Keratinocyte (primary cell): ENCODE measurements at regions not wholly inside any gene's neighbourhood (a gene's known extent, or its start where the extent isn't known, plus 50 kb on each side); places are given as distances from the start of the nearest gene placed in this dataset.

Source experiments
- DNase-seq: peaks from one replicate; pipeline ENCODE4 v3.0.0-alpha.2; 2011; ENCODE audit warnings: low read depth, missing footprints, low spot score
- FAIRE-seq: peaks from 2 replicates; lab custom pipeline; 2011; peaks lifted over from hg19 to GRCh38; lab: Jason Lieb, UNC
- H2AFZ ChIP-seq: 2 replicates; pipeline ENCODE4 v1.6.0; 2012; ENCODE audit warnings: low read length, control low read depth, inconsistent platforms; ENCODE audit not compliant: control insufficient read depth
- H3K27ac ChIP-seq: 2 replicates; pipeline ENCODE4 v1.5.1; 2011; ENCODE audit warnings: low read length; ENCODE audit not compliant: control insufficient read depth, insufficient read depth
- H3K27me3 ChIP-seq: 3 replicates; pipeline ENCODE4 v1.6.0; 2011; ENCODE audit warnings: low read length; ENCODE audit not compliant: control insufficient read depth, insufficient read depth; ENCODE audit errors: extremely low read depth
- H3K36me3 ChIP-seq, 2 experiments: 2 replicates in 1 of 2; 3 replicates in 1 of 2; pipeline ENCODE4 v1.5.1; 2011; ENCODE audit warnings: low read length in 2 of 2, mild to moderate bottlenecking in 1 of 2; ENCODE audit not compliant: control insufficient read depth in 2 of 2, insufficient read depth in 2 of 2; ENCODE audit errors: extremely low read depth in 1 of 2
- H3K4me1 ChIP-seq: 3 replicates; pipeline ENCODE4 v1.5.1; 2011; ENCODE audit warnings: low read length; ENCODE audit not compliant: control insufficient read depth, insufficient read depth; ENCODE audit errors: extremely low read depth
- H3K4me2 ChIP-seq: 3 replicates; pipeline ENCODE4 v1.6.0; 2011; ENCODE audit warnings: low read depth, low read length; ENCODE audit not compliant: control insufficient read depth, insufficient read depth; ENCODE audit errors: extremely low read depth
- H3K4me3 ChIP-seq, 3 experiments: fragments of 200-600 bp in 1 of 3; sonication (generic) in 1 of 3; 2 replicates in 2 of 3; 3 replicates in 1 of 3; pipeline ENCODE4 v1.5.1; 2011 to 2016; ENCODE audit warnings: low read length in 3 of 3, mild to moderate bottlenecking in 3 of 3, control low read depth in 2 of 3, inconsistent platforms in 1 of 3, low read depth in 1 of 3, mixed read lengths in 1 of 3, mixed run types in 1 of 3, moderate library complexity in 1 of 3; ENCODE audit not compliant: control insufficient read depth in 2 of 3, insufficient read depth in 2 of 3; ENCODE audit errors: extremely low read depth in 1 of 3
- H3K79me2 ChIP-seq: 2 replicates; pipeline ENCODE4 v1.6.0; 2012; ENCODE audit warnings: low read length; ENCODE audit not compliant: control insufficient read depth, insufficient read depth
- H3K9ac ChIP-seq: 3 replicates; pipeline ENCODE4 v1.6.0; 2011; ENCODE audit warnings: low read length; ENCODE audit not compliant: control insufficient read depth, insufficient read depth; ENCODE audit errors: extremely low read depth
- H3K9me1 ChIP-seq: 3 replicates; pipeline ENCODE4 v1.6.0; 2011; ENCODE audit warnings: low read length; ENCODE audit not compliant: control insufficient read depth, insufficient read depth; ENCODE audit errors: extremely low read depth
- H3K9me3 ChIP-seq: 2 replicates; pipeline ENCODE4 v1.5.1; 2012; ENCODE audit warnings: low read depth, low read length; ENCODE audit not compliant: control insufficient read depth
- H4K20me1 ChIP-seq: 3 replicates; pipeline ENCODE4 v1.6.0; 2011; ENCODE audit warnings: low read length; ENCODE audit not compliant: control insufficient read depth, insufficient read depth; ENCODE audit errors: extremely low read depth
- EZH2 ChIP-seq: IDR thresholded peaks from one replicate; pipeline ENCODE4 v1.6.1; 2012; ENCODE audit warnings: inconsistent platforms, mild to moderate bottlenecking, low read length, moderate library complexity
- dilution Hi-C: fragments of 300-500 bp; cut with MboI; formaldehyde crosslinking; loops from one replicate; pipeline ENCODE4 v1.7.0; 2020; ENCODE audit warnings: low sequenced_read_pairs; ENCODE audit not compliant: extremely low pct_ligation_motif_present
- TF ChIP-seq, protein P1 (sequence below), 3 experiments: IDR thresholded peaks in 1 of 3; conservative IDR thresholded peaks in 1 of 3; optimal IDR thresholded peaks in 1 of 3; 2 replicates in 2 of 3; 3 replicates in 1 of 3; pipeline versions ENCODE3 to v1.5.1; 2011; ENCODE audit warnings: low read length in 3 of 3, mild to moderate bottlenecking in 3 of 3, moderate library complexity in 2 of 3, control low read depth in 1 of 3, inconsistent platforms in 1 of 3; ENCODE audit not compliant: insufficient read depth in 2 of 3; ENCODE audit errors: extremely low read depth in 1 of 3

DNA sequence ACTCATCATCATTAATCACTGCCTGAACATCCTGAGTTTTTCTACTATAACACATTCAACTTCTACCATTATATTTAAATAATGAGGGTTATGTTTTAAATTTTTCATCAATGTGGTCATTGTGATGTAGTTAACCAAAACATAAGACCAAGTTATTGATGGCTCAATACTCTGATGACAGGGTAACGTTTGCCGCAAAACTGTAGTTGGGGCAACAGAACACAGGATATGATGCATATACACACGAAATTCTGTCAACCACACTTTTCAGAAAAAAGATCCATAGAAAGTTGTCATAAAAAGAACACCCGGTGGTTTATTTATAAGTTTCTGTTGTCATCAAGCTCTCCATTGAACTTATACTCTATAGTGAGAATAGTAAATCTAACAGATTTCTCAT, 121.7 kb upstream of the COL11A1 start:
- dilution Hi-C loops: no loop called here
- Histone ChIP-seq H3K27me3 (no peaks in the 10 kb centered on the region), H3K9me1 (no peaks in the 10 kb centered on the region), H3K4me3 (no peak overlapping the region), H3K79me2 (no peaks in the 10 kb centered on the region), H4K20me1 (no peaks in the 10 kb centered on the region), H2AFZ (no peak overlapping the region), H3K9me3 (no peaks in the 10 kb centered on the region), H3K36me3 (no peaks in the 10 kb centered on the region), H3K27ac (no peak overlapping the region), H3K9ac (no peak overlapping the region), H3K4me1 (no peaks in the 10 kb centered on the region), H3K4me2 (no peak overlapping the region)
- DNase-seq (no peak), FAIRE-seq (no peak)
- TF ChIP-seq, protein P1, sequence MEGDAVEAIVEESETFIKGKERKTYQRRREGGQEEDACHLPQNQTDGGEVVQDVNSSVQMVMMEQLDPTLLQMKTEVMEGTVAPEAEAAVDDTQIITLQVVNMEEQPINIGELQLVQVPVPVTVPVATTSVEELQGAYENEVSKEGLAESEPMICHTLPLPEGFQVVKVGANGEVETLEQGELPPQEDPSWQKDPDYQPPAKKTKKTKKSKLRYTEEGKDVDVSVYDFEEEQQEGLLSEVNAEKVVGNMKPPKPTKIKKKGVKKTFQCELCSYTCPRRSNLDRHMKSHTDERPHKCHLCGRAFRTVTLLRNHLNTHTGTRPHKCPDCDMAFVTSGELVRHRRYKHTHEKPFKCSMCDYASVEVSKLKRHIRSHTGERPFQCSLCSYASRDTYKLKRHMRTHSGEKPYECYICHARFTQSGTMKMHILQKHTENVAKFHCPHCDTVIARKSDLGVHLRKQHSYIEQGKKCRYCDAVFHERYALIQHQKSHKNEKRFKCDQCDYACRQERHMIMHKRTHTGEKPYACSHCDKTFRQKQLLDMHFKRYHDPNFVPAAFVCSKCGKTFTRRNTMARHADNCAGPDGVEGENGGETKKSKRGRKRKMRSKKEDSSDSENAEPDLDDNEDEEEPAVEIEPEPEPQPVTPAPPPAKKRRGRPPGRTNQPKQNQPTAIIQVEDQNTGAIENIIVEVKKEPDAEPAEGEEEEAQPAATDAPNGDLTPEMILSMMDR (optimal IDR thresholded peaks at IDR 0.05 in 1 of 3, IDR thresholded peaks at IDR 0.05 in 1 of 3, conservative IDR thresholded peaks at IDR 0.05 in 1 of 3; ENCODE audit: extremely low read depth in 1 of 3, insufficient read depth in 2 of 3, low read length in 3 of 3): no peak
- TF ChIP-seq EZH2: no peak

DNA sequence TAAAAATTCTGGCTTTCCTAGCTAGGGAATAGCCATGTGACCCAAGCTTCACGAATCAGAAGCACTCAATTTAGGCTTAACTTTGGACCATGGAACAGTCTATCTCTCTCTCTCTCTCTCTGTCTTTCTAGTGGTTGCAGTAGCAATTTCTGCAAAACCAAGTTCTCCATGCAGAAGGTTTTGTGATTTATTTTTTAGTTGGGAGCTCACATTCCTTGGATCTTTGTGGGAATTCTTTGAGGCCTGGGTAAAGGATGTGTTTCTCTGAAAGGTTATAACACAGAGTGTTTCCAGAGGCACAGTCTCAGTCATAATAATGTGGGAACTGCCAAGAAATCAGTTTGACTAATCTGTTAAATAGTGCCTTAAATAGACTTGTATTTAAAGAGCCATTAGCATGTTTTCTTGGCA, 112.3 kb upstream of the COL11A1 start:
- Histone ChIP-seq H3K36me3 (no peaks in the 10 kb centered on the region), H3K9me1 (no peaks in the 10 kb centered on the region), H3K4me2 (no peak overlapping the region), H3K9ac (no peak overlapping the region), H3K4me1 (no peaks in the 10 kb centered on the region), H3K4me3 (no peak overlapping the region), H2AFZ (no peak overlapping the region), H3K79me2 (no peaks in the 10 kb centered on the region), H3K27ac (no peak overlapping the region), H4K20me1 (no peaks in the 10 kb centered on the region), H3K27me3 (no peaks in the 10 kb centered on the region), H3K9me3 (no peaks in the 10 kb centered on the region)
- FAIRE-seq (no peak), DNase-seq (no peak)
- TF ChIP-seq, protein P1 (optimal IDR thresholded peaks at IDR 0.05 in 1 of 3, IDR thresholded peaks at IDR 0.05 in 1 of 3, conservative IDR thresholded peaks at IDR 0.05 in 1 of 3; ENCODE audit: extremely low read depth in 1 of 3, insufficient read depth in 2 of 3, low read length in 3 of 3): no peak
- dilution Hi-C loops: no loop called here
